ENCODE measurements at regions not wholly inside any gene's neighbourhood (a gene's known extent, or its start where the extent isn't known, plus 50 kb on each side); places are given as distances from the start of the nearest gene placed in this dataset.

- no peak for TF ChIP-seq ZNF792 (tag by site-specific recombination; IDR thresholded peaks at IDR 0.05)
- TF ChIP-seq BCL11B (tag by site-specific recombination; IDR thresholded peaks at IDR 0.05; ENCODE audit: low read depth): no peak
- no peak for TF ChIP-seq FEZF1 (tag by site-specific recombination; IDR thresholded peaks at IDR 0.05)
- no peak for TF ChIP-seq ZNF398 (tag by site-specific recombination; IDR thresholded peaks at IDR 0.05)
- TF ChIP-seq ZNF621 (tag by site-specific recombination; IDR thresholded peaks at IDR 0.05): no peak
- TF ChIP-seq ZNF791 (tag by site-specific recombination; IDR thresholded peaks at IDR 0.05): no peak
- no peak for TF ChIP-seq ZBTB7A (tag by site-specific recombination; IDR thresholded peaks at IDR 0.05; ENCODE audit: low read depth)
- TF ChIP-seq TRIM28 (IDR thresholded peaks at IDR 0.05; ENCODE audit: borderline replicate concordance, low read length): no peak
- no peak for TF ChIP-seq ZNF701 (tag by site-specific recombination; IDR thresholded peaks at IDR 0.05)
- no peak for TF ChIP-seq ZSCAN5A (tag by site-specific recombination; IDR thresholded peaks at IDR 0.05)
- TF ChIP-seq ZNF768 (tag by site-specific recombination; IDR thresholded peaks at IDR 0.05): no peak
- POLR2A ChIA-PET: no interaction called here
- CTCF ChIA-PET: interaction anchor here (0.6 kb wide), 1 partner anchor 57 kb away, joined by 4 read pairs; no protein-coding TSS in a partner anchor
Observed at GRCh38 chr10:4588824-4589223, 237.2 kb upstream of the AKR1E2 start.

GRCh38 chr10:4587466-4587865, 238.5 kb upstream of the AKR1E2 start:
- POLR2A ChIA-PET: no interaction called here
- H3K36me3 ChIP-seq (ENCODE audit: control insufficient read depth in 2 of 2, insufficient read depth in 1 of 2, low read length in 2 of 2): no peaks in the 10 kb centered on the region
- no peaks in the 10 kb centered on the region for H3K4me1 ChIP-seq (ENCODE audit: control insufficient read depth, insufficient read depth, low read length)
- CTCF ChIA-PET: no interaction called here
- H3K27ac ChIP-seq (ENCODE audit: extremely low read depth, low read depth, low read length): no peak overlapping the region
- H3K4me3 ChIP-seq (ENCODE audit: low read depth, low read length): no peak overlapping the region
- H3K9me3 ChIP-seq (ENCODE audit: control insufficient read depth, insufficient read depth, low read depth, low read length): no peaks in the 10 kb centered on the region
- TF ChIP-seq CTCF (tag by site-specific recombination; IDR thresholded peaks at IDR 0.05) (no peak), ZNF76 (tag by site-specific recombination; IDR thresholded peaks at IDR 0.05; ENCODE audit: borderline replicate concordance, low read depth) (no peak), ZNF148 (tag by site-specific recombination; IDR thresholded peaks at IDR 0.05; ENCODE audit: borderline replicate concordance) (no peak), PRDM6 (tag by site-specific recombination; IDR thresholded peaks at IDR 0.05) (no peak), MEIS1 (CRISPR knock-in tag; IDR thresholded peaks at IDR 0.05; ENCODE audit: borderline replicate concordance) (no peak), KLF7 (tag by site-specific recombination; IDR thresholded peaks at IDR 0.05; ENCODE audit: borderline replicate concordance) (no peak), ZBTB11 (tag by site-specific recombination; conservative IDR thresholded peaks at IDR 0.05; ENCODE audit: low read depth) (no peak), YY2 (tag by site-specific recombination; IDR thresholded peaks at IDR 0.05) (no peak), ZNF645 (tag by site-specific recombination; IDR thresholded peaks at IDR 0.05) (no peak), SALL2 (tag by site-specific recombination; IDR thresholded peaks at IDR 0.05; ENCODE audit: borderline replicate concordance) (no peak)

More at GRCh38 chr10:4588824-4589223, 237.2 kb upstream of the AKR1E2 start:
- no peak overlapping the region for H3K4me3 ChIP-seq (ENCODE audit: low read depth, low read length)
- no peaks in the 10 kb centered on the region for H3K4me1 ChIP-seq (ENCODE audit: control insufficient read depth, insufficient read depth, low read length)
- no peaks in the 10 kb centered on the region for H3K9me3 ChIP-seq (ENCODE audit: control insufficient read depth, insufficient read depth, low read depth, low read length)
- no peak overlapping the region for H3K27ac ChIP-seq (ENCODE audit: extremely low read depth, low read depth, low read length)
- H3K36me3 ChIP-seq (ENCODE audit: control insufficient read depth in 2 of 2, insufficient read depth in 1 of 2, low read length in 2 of 2): no peaks in the 10 kb centered on the region
